BLaER1 (cell line): ENCODE measurements at regions not wholly inside any gene's neighbourhood (a gene's known extent, or its start where the extent isn't known, plus 50 kb on each side); places are given as distances from the start of the nearest gene placed in this dataset.

Experiments used
- H3K27ac ChIP-seq: shearing (Covaris generic); formaldehyde crosslinking; 2 replicates; pipeline ENCODE4 v1.8.1; 2022
- H3K27me3 ChIP-seq: shearing (Covaris generic); formaldehyde crosslinking; 2 replicates; pipeline ENCODE4 v1.8.1; 2022
- H3K36me3 ChIP-seq: shearing (Covaris generic); formaldehyde crosslinking; 2 replicates; pipeline ENCODE4 v1.8.1; 2022
- H3K4me1 ChIP-seq: shearing (Covaris generic); formaldehyde crosslinking; 2 replicates; pipeline ENCODE4 v1.8.1; 2022
- H3K4me2 ChIP-seq: shearing (Covaris generic); formaldehyde crosslinking; 2 replicates; pipeline ENCODE4 v1.8.1; 2022
- H3K4me3 ChIP-seq: shearing (Covaris generic); formaldehyde crosslinking; 2 replicates; pipeline ENCODE4 v1.8.1; 2022
- H3K9ac ChIP-seq: shearing (Covaris generic); formaldehyde crosslinking; 2 replicates; pipeline ENCODE4 v1.8.1; 2022
- H3K9me3 ChIP-seq: shearing (Covaris generic); formaldehyde crosslinking; 2 replicates; pipeline ENCODE4 v1.8.1; 2022
- H4K20me1 ChIP-seq: shearing (Covaris generic); formaldehyde crosslinking; 2 replicates; pipeline ENCODE4 v1.8.1; 2022
- Cebpa-rat ChIP-seq: shearing (Covaris generic); IDR thresholded peaks from 2 replicates; pipeline ENCODE4 v1.8.1; 2022

DNA sequence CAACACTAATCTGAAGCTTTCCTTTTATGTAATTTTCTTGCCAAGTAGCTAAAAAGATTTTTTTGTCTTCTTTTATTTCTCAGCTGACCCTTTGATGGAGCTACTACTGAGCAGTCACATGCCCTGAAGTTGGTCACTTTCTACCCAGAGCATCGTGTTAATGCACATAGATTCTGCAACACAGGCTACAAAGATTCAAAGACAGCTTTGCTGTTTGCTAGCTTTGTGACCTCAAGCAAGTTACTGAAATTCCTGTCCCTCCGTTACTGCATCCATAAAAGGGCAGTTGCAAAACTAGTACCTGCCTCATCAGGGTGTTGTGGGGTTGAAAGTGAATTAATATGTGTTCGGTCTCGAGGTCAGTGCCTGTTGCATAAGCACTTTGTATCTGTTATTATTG is 179.9 kb downstream of the GAS1 start:
- Histone ChIP-seq H3K9me3 (no peaks in the 10 kb centered on the region), H3K4me1 (peaks cover 7% of the 10 kb centered on the region; the same call in 1 of the 2 replicates), H4K20me1 (no peaks in the 10 kb centered on the region), H3K4me2 (no peak overlapping the region), H3K9ac (no peak overlapping the region), H3K27me3 (no peaks in the 10 kb centered on the region), H3K4me3 (no peak overlapping the region), H3K27ac (no peak overlapping the region), H3K36me3 (no peaks in the 10 kb centered on the region)
- no peak for TF ChIP-seq Cebpa-rat

DNA sequence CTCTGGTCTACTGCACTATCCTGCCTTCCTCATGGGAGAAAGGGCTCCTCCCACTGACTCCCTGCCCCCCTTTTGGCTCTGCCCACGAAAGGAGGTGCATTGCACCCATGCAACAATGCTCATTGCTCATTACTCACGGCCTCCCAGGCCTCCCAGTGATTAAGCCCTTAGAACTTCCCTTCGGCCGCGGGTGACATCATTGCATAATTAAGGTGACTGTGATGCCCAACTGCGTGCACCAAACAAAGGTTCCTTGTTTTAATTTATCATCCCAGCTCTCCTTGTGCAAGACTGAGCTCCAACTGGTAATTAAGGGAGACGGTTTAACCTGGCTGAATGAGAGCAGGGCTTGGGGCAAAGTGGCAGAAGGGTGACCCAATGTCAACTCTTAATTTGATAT is 180.4 kb downstream of the GAS1 start:
- Histone ChIP-seq H3K27ac (no peak overlapping the region), H3K9me3 (no peaks in the 10 kb centered on the region), H3K9ac (no peak overlapping the region), H3K4me1 (peaks cover 7% of the 10 kb centered on the region; the same call in 1 of the 2 replicates), H4K20me1 (no peaks in the 10 kb centered on the region), H3K4me2 (no peak overlapping the region), H3K27me3 (no peaks in the 10 kb centered on the region), H3K36me3 (no peaks in the 10 kb centered on the region), H3K4me3 (no peak overlapping the region)
- TF ChIP-seq Cebpa-rat = no peak

DNA sequence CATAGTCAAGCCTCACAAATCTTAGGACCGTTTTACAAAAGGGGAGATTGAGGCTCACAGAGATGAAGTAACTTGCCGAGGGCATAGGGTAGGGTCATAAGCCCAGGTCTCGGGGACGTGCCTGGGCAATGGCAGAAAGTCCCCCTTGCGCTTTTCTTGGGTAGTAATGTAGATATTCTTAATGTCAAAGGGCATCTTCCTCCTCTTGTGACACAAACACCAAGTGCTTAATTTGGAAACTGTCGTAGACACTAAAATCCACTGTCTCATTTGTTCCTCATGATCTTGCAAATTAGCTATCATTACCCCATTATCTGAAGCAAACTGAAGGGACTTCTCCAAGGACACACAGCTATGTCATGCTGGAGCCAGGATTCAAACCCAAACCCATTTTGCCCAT is 180.8 kb downstream of the GAS1 start:
- no peak overlapping the region for H3K9ac ChIP-seq
- no peak overlapping the region for H3K27ac ChIP-seq
- no peaks in the 10 kb centered on the region for H3K27me3 ChIP-seq
- H3K4me3 ChIP-seq = no peak overlapping the region
- no peaks in the 10 kb centered on the region for H3K36me3 ChIP-seq
- 0 out of 2 replicates have a peak overlapping the region, but pooled peaks have one; percentile 8 for H3K4me2 ChIP-seq
- no peaks in the 10 kb centered on the region for H3K9me3 ChIP-seq
- no peaks in the 10 kb centered on the region for H4K20me1 ChIP-seq
- no peak for TF ChIP-seq Cebpa-rat
- H3K4me1 ChIP-seq = peaks cover 7% of the 10 kb centered on the region; the same call in 1 of the 2 replicates

DNA sequence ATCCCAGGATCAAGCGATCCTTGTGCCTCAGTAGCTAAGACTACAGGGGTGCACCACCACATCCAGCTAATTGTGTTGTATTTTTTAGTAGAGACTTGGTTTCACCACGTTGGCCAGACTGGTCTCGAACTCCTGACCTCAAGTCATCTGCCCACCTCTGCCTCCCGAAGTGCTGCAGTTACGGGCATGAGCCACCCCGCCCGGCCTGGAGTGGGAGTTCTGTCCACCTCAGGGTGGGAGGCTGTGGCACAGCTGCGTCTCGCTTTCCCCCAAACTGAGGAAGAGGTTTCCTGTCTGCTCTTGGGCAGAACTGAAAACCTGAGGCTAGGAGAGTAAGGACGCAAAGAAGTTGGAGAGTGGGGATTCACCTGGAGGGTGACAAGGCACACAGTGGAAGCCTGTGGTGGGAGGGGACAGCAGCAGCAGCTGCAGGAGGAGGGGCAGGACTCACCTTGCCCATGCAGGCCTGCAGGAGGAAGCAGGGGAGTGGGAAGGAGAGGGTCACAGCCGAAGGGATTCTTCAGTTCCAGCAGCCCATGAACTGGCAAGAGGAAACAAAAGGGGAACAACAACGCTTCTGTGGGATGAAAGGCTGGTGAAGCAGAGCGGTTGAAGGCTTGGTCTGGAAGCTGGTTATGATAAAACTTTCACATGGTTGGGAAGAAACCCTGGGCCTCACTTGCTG is 181.4 kb downstream of the GAS1 start:
- H3K27ac ChIP-seq = no peak overlapping the region
- H3K4me2 ChIP-seq = 0 out of 2 replicates have a peak overlapping the region, but pooled peaks have one; percentile 8
- no peak for TF ChIP-seq Cebpa-rat

DNA sequence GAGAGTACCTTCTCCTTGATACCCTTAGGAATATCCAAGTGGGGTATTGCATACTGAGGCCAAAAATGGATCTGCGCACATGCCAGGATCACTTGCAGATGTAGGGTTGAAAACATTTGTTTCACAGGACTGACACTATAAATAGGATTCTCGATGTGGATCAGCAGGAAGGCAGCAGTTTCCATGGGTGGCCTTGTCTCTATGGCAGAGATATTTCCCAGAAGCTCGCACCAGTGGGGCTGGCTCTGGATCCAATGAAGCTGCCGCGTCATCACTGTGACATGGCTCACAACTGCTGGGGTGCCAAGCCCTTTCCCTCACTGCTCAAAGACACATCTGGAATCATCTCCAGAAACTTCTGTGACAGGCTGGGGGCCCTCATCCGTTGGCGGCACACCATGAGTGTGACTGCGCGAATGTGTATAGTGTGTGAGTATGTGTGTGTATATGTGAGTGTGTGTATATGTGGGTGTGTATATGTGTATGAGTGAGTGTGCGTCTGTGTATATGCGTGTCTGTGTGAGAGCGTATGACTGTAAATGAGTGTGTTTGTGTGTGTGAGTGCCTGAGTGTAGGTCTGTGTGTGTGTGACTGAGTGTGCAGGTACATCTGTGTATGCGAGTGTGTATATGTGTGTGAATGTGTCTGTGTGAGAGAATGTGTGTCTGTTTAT is 182.5 kb downstream of the GAS1 start:
- Histone ChIP-seq H3K4me3 (no peak overlapping the region), H3K4me1 (peaks cover 7% of the 10 kb centered on the region; the same call in 1 of the 2 replicates), H3K27ac (no peak overlapping the region), H3K9ac (no peak overlapping the region), H3K4me2 (no peak overlapping the region), H3K36me3 (no peaks in the 10 kb centered on the region), H3K9me3 (no peaks in the 10 kb centered on the region), H4K20me1 (no peaks in the 10 kb centered on the region), H3K27me3 (no peaks in the 10 kb centered on the region)
- no peak for TF ChIP-seq Cebpa-rat

More for the DNA sequence above, 181.4 kb downstream of the GAS1 start:
- Histone ChIP-seq H3K4me1 (peaks cover 7% of the 10 kb centered on the region; the same call in 1 of the 2 replicates), H4K20me1 (no peaks in the 10 kb centered on the region), H3K27me3 (no peaks in the 10 kb centered on the region), H3K9ac (no peak overlapping the region), H3K4me3 (no peak overlapping the region), H3K36me3 (no peaks in the 10 kb centered on the region), H3K9me3 (no peaks in the 10 kb centered on the region)

DNA sequence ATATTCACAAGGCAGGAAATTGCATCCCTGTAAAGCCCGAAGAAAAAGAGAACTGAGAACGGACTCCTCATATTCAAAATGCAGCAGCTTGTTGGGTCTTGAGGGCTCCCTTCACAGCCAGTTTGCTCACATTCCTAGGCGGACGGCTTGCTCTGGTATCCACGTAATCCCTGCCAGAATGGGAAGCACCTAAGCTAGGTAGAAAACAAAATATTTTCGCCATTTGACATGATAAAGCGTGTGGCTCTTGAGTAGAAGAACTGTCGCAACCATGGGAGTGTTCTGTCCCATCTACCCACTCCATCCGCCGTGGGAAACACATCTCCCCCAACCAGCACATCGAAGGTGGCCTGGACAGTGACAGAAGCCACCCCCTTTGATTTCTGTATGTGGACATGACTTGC is 183.1 kb downstream of the GAS1 start:
- Histone ChIP-seq H3K4me1 (peaks cover 7% of the 10 kb centered on the region; the same call in 1 of the 2 replicates), H4K20me1 (no peaks in the 10 kb centered on the region), H3K36me3 (no peaks in the 10 kb centered on the region), H3K4me2 (no peak overlapping the region), H3K9ac (no peak overlapping the region), H3K27ac (no peak overlapping the region), H3K4me3 (no peak overlapping the region), H3K9me3 (no peaks in the 10 kb centered on the region), H3K27me3 (no peaks in the 10 kb centered on the region)
- no peak for TF ChIP-seq Cebpa-rat

DNA sequence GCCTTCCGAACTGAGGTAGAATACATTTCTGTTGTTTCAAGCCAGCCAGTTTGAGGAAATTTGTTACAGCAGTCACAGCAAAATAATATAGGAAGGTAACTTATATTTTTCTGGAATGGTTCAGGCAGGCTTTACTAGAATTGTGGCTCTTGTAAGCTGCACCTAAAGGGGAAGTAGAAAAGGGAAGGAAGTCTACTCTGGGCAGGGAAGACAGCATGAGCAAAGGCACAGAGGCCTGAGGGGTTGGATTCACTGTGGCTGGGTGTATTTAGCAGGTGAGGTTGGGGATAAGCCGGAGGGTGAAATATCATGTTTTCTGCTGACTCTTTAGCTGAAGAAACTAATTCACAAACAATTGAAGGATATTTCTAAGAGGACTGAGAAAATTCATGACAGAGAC is 183.5 kb downstream of the GAS1 start:
- no peaks in the 10 kb centered on the region for H4K20me1 ChIP-seq
- H3K27ac ChIP-seq = no peak overlapping the region
- no peak overlapping the region for H3K4me3 ChIP-seq
- H3K27me3 ChIP-seq = no peaks in the 10 kb centered on the region
- TF ChIP-seq Cebpa-rat = no peak
- H3K4me2 ChIP-seq = no peak overlapping the region
- H3K9me3 ChIP-seq = no peaks in the 10 kb centered on the region
- H3K36me3 ChIP-seq = no peaks in the 10 kb centered on the region
- H3K4me1 ChIP-seq = peaks cover 7% of the 10 kb centered on the region; the same call in 1 of the 2 replicates
- no peak overlapping the region for H3K9ac ChIP-seq

DNA sequence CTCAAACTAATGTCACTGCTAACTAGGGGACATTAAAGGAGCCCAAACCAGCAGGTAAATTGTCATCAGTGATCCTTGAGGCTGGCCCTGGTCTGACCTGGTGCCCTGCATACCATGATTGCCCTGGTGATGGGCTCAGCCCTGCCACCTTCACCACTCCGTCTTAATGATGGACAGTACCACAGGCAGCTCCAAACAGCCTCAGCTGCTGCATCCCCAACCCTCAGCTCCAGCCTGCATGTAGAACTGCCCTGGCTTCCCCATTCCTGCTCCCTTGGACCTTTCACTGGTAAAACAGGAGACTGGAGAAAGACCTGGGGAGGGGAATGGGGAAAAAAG is 190.0 kb downstream of the GAS1 start:
- no peaks in the 10 kb centered on the region for H3K9me3 ChIP-seq
- TF ChIP-seq Cebpa-rat = no peak
- H3K4me2 ChIP-seq = no peak overlapping the region

DNA sequence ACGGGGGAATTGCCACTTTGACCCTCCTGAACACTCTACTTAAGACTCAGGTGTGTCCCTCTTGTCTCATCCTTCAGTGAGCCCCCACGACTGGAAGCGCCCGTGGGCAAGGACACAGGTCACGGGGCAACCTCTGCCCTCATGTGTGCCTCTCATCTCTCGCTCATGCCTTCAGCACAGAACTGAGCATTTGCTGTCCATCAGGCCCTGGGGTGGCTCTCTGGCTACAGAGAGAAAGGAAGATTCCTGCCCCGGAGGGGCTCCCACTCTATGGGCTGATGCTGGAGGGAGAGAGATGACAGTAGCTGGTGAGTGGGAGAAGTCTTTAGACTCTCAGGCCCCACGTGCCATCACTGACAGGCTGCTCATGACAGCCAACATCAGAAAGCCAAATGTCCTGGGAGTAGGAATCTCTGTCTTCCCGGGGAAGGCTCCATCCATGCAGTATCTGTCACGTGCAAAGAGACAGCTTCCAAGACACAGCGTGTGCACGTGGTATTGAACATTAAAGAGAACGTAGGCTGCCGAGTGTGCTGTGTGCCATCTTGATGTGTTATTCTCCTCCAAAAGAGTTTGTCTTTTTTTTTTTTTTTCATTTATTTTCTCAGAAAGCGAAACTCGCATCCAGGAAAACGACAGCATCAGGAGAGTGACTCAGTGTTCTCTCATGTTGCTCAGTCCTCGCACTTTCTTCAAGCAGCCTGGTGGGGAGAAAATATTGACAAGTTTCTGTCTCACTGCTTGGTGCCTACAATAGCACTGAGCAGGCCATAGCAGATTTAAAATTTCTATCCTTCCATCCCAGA is 190.5 kb downstream of the GAS1 start:
- H3K27ac ChIP-seq = no peak overlapping the region
- no peak for TF ChIP-seq Cebpa-rat
- no peaks in the 10 kb centered on the region for H3K36me3 ChIP-seq
- H3K4me1 ChIP-seq = no peaks in the 10 kb centered on the region
- H3K4me2 ChIP-seq = no peak overlapping the region
- H4K20me1 ChIP-seq = no peaks in the 10 kb centered on the region
- no peak overlapping the region for H3K4me3 ChIP-seq
- no peaks in the 10 kb centered on the region for H3K27me3 ChIP-seq
- H3K9me3 ChIP-seq = no peaks in the 10 kb centered on the region
- H3K9ac ChIP-seq = no peak overlapping the region

More for the DNA sequence above, 190.0 kb downstream of the GAS1 start:
- no peaks in the 10 kb centered on the region for H4K20me1 ChIP-seq
- no peaks in the 10 kb centered on the region for H3K27me3 ChIP-seq
- no peak overlapping the region for H3K4me3 ChIP-seq
- no peak overlapping the region for H3K27ac ChIP-seq
- no peak overlapping the region for H3K9ac ChIP-seq
- H3K4me1 ChIP-seq = no peaks in the 10 kb centered on the region
- H3K36me3 ChIP-seq = no peaks in the 10 kb centered on the region

DNA sequence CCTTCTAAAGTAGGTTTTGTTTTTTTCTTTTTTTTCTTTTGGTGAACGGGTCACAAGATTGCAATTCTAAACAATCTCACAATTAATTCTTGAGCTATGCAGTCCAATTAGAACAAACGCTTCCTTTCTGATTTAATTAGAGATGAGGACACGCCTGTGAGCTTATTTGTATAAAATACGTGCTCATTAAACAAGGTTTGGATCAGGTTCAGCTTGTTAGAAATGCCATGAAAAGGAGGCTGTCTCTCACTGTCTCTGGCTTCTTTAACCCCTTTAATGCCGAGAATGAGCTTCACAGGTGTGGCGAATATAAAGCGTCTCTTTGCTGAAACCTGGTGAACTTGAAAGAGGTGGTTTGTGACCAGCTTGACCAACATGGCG is 191.8 kb downstream of the GAS1 start:
- no peak overlapping the region for H3K9ac ChIP-seq
- no peaks in the 10 kb centered on the region for H3K27me3 ChIP-seq
- H3K4me3 ChIP-seq = no peak overlapping the region
- H3K4me1 ChIP-seq = no peaks in the 10 kb centered on the region
- no peak overlapping the region for H3K27ac ChIP-seq
- no peak for TF ChIP-seq Cebpa-rat
- H3K4me2 ChIP-seq = no peak overlapping the region
- H4K20me1 ChIP-seq = no peaks in the 10 kb centered on the region
- H3K9me3 ChIP-seq = no peaks in the 10 kb centered on the region
- no peaks in the 10 kb centered on the region for H3K36me3 ChIP-seq
